ENCODE measurements at regions not wholly inside any gene's neighbourhood (a gene's known extent, or its start where the extent isn't known, plus 50 kb on each side); places are given as distances from the start of the nearest gene placed in this dataset.
"Not testable (repeated sequence)": the region's sequence is repeated elsewhere in the genome, so short reads cannot be mapped to it uniquely, and the experiment has no call there.

DNA sequence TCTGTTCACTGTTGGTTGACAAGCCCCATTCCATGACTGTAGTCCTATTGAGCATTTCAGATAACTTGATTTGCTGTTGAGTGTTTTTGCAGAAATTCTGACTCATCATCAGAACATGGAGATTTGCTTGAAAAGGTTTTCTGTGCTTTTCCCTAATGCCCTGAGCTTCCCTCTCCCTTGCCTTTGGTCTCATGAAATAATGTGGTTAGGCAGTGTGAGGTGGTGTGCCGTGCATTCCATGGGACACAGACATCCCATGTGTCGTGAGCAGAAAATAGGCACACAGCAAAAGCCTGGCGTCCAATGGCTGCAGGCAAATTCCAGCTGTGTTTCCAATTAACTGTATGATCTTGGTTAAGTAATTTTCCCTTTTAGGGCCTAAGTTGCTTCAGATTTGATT lies 197.4 kb downstream of the DLEU7 start:
- H3K9me3 Mint-ChIP-seq (ENCODE audit: unreplicated experiment): peaks cover 4% of the 10 kb centered on the region
- H3K36me3 Mint-ChIP-seq (ENCODE audit: unreplicated experiment): no peaks in the 10 kb centered on the region
- peaks cover 4% of the 10 kb centered on the region for H3K27me3 Mint-ChIP-seq (ENCODE audit: unreplicated experiment)
- no peak overlapping the region for H3K27ac Mint-ChIP-seq (ENCODE audit: unreplicated experiment)
- TF ChIP-seq CTCF (IDR thresholded peaks at IDR 0.05): no peak
- no peak overlapping the region for H3K4me3 Mint-ChIP-seq (ENCODE audit: unreplicated experiment)
- peaks cover 22% of the 10 kb centered on the region for H3K4me1 Mint-ChIP-seq (ENCODE audit: unreplicated experiment)
- no peak for DNase-seq (ENCODE audit: extremely low spot score, unreplicated experiment)

DNA sequence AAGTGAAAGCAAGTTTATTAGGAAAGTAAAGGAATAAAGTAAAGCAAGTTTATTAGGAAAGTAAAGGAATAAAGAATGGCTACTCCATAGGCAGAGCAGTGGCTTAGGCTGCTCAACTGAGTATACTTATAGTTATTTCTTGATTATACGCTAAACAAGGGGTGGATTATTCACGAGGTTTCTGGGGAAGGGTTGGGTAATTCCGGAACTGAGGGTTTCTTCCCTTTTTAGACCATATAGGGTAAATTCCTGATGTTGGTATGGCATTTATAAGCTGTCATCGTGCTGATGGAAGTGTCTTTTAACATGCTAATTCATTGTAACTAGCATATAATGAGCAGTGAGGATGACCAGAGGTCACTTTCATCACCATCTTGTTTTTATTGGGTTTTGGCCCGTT lies 194.3 kb downstream of the DLEU7 start:
- no peak for DNase-seq (ENCODE audit: extremely low spot score, unreplicated experiment)
- TF ChIP-seq CTCF (IDR thresholded peaks at IDR 0.05): no peak
- Mint-ChIP-seq H3K9me3 (ENCODE audit: unreplicated experiment) (peaks cover 4% of the 10 kb centered on the region), H3K36me3 (ENCODE audit: unreplicated experiment) (no peaks in the 10 kb centered on the region), H3K4me1 (ENCODE audit: unreplicated experiment) (peaks cover 26% of the 10 kb centered on the region), H3K4me3 (ENCODE audit: unreplicated experiment) (no peak overlapping the region), H3K27me3 (ENCODE audit: unreplicated experiment) (peaks cover 5% of the 10 kb centered on the region), H3K27ac (ENCODE audit: unreplicated experiment) (no peak overlapping the region)

DNA sequence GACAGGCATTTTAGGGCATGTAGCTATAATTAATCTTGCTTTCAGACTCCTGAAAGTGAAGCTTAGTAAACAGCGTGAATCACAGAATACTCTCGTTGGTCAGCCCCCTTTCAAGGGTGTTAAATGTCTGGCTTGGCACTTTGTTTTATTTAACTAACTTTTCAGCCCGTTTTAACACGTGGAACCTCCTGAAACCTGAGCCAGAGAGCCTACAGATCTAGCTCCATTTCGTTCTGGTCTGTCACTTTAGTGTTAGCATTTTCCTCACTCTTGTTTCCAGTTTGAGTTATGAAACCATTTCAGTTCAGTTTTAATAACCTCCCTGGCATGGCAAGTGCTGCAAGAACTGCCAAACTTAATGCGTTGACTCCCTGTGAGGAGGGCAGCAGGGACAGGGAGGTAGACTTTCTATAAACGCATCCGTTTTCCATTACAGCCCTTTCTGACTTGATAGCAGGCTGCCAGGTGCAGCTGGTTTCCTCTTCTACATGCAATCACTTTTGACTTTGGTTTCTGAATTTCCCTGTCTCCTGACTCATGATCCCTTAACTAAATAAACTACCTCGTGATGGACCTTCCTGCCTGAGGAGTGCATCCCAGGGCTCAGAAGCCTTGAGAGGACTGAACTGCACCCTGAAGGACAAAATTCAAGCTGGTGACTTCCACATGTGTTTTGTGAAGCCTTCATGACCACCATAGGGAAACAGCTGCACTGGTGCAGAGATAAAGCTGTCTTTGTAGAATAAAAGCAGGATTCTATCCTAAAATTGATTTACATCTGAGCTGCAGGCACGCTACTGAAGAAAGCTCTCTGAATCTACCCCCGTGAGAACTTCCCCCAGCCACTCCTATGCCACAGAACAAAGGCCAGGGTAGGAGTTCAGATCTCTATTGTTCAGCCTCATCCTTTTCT lies 192.6 kb downstream of the DLEU7 start:
- DNase-seq (ENCODE audit: extremely low spot score, unreplicated experiment): no peak
- peaks cover 4% of the 10 kb centered on the region for H3K9me3 Mint-ChIP-seq (ENCODE audit: unreplicated experiment)
- peaks cover 13% of the 10 kb centered on the region for H3K27me3 Mint-ChIP-seq (ENCODE audit: unreplicated experiment)
- peaks cover 11% of the 10 kb centered on the region for H3K4me1 Mint-ChIP-seq (ENCODE audit: unreplicated experiment)
- no peak overlapping the region for H3K4me3 Mint-ChIP-seq (ENCODE audit: unreplicated experiment)
- TF ChIP-seq CTCF (IDR thresholded peaks at IDR 0.05): no peak
- no peak overlapping the region for H3K27ac Mint-ChIP-seq (ENCODE audit: unreplicated experiment)
- no peaks in the 10 kb centered on the region for H3K36me3 Mint-ChIP-seq (ENCODE audit: unreplicated experiment)

DNA sequence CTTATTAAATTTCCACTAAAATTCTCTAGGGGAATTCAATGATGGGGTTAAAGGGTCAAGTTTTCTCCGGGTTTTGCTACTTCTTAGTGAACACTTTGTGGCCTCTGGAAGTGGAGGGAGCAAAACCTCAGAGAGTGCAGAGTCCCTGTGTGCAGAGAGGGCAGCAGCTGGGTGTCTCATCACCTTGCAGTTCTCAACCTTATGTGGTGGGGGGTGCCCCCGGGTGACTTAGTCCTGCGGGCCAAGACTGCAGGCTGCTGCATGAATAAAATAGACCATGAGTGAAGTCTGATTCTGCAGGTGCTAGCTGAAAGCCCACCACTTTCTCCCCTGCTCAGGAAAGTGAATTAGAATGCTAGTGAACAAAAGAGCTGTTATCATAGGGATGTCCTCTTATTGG lies 191.6 kb downstream of the DLEU7 start:
- Mint-ChIP-seq H3K27ac (ENCODE audit: unreplicated experiment) (no peak overlapping the region), H3K27me3 (ENCODE audit: unreplicated experiment) (peaks cover 16% of the 10 kb centered on the region), H3K9me3 (ENCODE audit: unreplicated experiment) (peaks cover 4% of the 10 kb centered on the region), H3K4me3 (ENCODE audit: unreplicated experiment) (no peak overlapping the region), H3K4me1 (ENCODE audit: unreplicated experiment) (peaks cover 9% of the 10 kb centered on the region), H3K36me3 (ENCODE audit: unreplicated experiment) (no peaks in the 10 kb centered on the region)
- no peak for TF ChIP-seq CTCF (IDR thresholded peaks at IDR 0.05)
- no peak for DNase-seq (ENCODE audit: extremely low spot score, unreplicated experiment)

DNA sequence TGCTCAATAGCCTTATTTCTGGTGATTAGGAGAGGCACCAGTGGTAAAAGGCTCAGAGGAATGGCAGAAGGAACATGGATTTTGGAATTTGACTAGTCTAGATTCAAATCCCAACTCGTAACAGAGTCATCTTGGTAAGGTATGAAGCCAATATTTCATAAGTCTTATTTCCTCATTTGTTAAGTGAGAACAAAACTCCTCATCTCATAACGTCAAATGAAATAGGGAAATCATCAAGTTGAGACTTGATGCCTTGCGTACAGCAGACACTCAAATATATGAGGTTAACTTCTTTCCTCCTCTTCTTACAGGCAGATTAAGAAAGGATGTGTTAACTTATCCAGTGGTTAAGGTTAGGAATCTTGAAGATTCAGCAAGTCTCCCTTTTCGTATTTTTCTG lies 189.2 kb downstream of the DLEU7 start:
- peaks cover 9% of the 10 kb centered on the region for H3K4me1 Mint-ChIP-seq (ENCODE audit: unreplicated experiment)
- no peaks in the 10 kb centered on the region for H3K9me3 Mint-ChIP-seq (ENCODE audit: unreplicated experiment)
- no peak for DNase-seq (ENCODE audit: extremely low spot score, unreplicated experiment)
- TF ChIP-seq CTCF (IDR thresholded peaks at IDR 0.05): no peak
- no peak overlapping the region for H3K4me3 Mint-ChIP-seq (ENCODE audit: unreplicated experiment)
- peaks cover 19% of the 10 kb centered on the region for H3K27me3 Mint-ChIP-seq (ENCODE audit: unreplicated experiment)
- H3K27ac Mint-ChIP-seq (ENCODE audit: unreplicated experiment): no peak overlapping the region
- no peaks in the 10 kb centered on the region for H3K36me3 Mint-ChIP-seq (ENCODE audit: unreplicated experiment)

DNA sequence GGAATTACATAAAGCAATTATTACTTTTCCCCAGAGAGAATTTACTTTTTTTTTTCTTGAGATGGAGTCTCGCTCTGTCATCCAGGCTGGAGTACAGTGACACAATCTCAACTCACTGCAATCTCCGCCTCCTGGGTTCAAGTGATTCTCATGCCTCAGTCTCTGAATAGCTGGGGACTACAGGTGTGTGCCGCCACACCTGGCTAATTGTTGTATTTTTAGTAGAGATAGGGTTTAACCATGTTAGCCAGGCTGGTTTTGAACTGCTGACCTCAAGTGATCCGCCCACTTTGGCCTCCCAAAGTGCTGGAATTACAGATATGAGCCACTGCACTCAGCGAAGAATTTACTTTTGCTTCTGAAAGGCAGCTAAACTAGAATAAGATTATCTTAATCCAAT lies 181.6 kb downstream of the DLEU7 start:
- DNase-seq (ENCODE audit: extremely low spot score, unreplicated experiment); H3K4me3 Mint-ChIP-seq (ENCODE audit: unreplicated experiment); H3K9me3 Mint-ChIP-seq (ENCODE audit: unreplicated experiment); H3K36me3 Mint-ChIP-seq (ENCODE audit: unreplicated experiment); H3K4me1 Mint-ChIP-seq (ENCODE audit: unreplicated experiment); H3K27me3 Mint-ChIP-seq (ENCODE audit: unreplicated experiment); H3K27ac Mint-ChIP-seq (ENCODE audit: unreplicated experiment): not testable (repeated sequence)
